ENCODE measurements at regions not wholly inside any gene's neighbourhood (a gene's known extent, or its start where the extent isn't known, plus 50 kb on each side); places are given as distances from the start of the nearest gene placed in this dataset.

- TF ChIP-seq SUZ12 (IDR thresholded peaks at IDR 0.05; ENCODE audit: extremely low read depth, insufficient read depth, insufficient read length) (no peak), YY1 (IDR thresholded peaks at IDR 0.05; ENCODE audit: insufficient read depth, insufficient read length) (no peak)
Measured at GRCh38 chr6:150800674-150801314, 64.7 kb upstream of the MTHFD1L start.
